Activated CD4-positive, alpha-beta T cell treated with anti-CD3 and anti-CD28 coated beads for 48 hours (primary cell): ENCODE measurements at regions not wholly inside any gene's neighbourhood (a gene's known extent, or its start where the extent isn't known, plus 50 kb on each side); places are given as distances from the start of the nearest gene placed in this dataset.

Experiments
- DNase-seq: peaks from one replicate; pipeline ENCODE4 v3.0.0-alpha.2; 2020

DNA sequence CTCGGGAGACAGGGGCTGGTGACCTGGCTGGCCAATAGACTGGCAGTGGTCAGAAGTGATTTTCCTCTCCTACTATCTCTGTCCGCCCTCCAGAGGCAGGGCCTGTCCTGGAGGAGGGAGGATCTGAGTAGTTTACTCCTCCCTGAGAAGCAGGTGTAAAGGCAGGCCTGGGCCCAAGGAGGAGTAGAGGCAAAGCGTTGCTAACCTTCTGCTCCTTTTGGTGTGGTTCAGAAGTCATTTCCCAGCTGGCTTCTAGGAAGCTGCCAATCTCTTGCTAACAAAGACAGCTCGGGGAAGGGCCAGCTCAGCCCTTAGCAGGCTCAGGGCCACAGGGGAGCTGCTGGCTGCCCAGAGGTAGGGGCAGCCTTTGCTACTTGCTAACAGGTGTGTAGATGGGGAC is 151.1 kb upstream of the NECTIN1 start:
- DNase-seq, result no peak

DNA sequence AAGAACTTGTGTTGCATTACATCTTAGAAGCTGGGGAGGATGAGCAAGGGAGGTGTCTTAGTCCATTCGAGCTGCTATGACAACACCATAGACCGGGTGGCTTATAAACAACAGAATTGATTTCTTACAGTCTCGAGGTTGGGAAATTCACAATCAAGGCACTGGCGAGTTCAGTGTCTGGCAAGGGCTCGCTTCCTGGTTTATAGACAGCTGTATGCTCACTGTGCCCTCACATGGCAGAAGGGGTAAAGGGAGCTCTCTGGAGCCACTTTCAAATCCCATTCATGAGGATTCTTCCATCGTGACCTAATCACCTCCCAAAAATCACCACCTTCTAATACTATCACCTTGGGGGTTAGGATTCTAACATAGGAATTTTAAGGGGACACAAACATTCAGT is 150.0 kb upstream of the NECTIN1 start:
- DNase-seq, result no peak

DNA sequence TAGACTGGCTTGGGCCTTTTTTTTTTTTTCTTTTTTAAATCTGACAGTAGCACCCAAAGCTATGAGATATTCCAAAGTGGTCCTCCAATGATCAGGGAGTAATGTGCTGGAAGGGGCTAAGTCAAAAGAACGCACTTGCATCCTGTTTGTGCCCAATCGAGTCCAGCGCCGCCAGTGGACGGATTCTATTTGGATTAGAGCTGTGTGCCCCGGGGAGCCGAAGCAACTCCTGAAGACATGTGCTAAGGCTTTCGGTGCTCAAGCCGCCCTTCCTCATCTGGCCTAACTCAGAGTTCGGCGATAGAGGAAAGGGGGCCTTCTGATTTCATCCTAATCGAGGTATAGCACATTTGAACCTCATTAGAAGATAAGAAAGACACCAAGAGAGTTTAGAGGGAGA is 147.8 kb upstream of the NECTIN1 start:
- DNase-seq, result no peak

DNA sequence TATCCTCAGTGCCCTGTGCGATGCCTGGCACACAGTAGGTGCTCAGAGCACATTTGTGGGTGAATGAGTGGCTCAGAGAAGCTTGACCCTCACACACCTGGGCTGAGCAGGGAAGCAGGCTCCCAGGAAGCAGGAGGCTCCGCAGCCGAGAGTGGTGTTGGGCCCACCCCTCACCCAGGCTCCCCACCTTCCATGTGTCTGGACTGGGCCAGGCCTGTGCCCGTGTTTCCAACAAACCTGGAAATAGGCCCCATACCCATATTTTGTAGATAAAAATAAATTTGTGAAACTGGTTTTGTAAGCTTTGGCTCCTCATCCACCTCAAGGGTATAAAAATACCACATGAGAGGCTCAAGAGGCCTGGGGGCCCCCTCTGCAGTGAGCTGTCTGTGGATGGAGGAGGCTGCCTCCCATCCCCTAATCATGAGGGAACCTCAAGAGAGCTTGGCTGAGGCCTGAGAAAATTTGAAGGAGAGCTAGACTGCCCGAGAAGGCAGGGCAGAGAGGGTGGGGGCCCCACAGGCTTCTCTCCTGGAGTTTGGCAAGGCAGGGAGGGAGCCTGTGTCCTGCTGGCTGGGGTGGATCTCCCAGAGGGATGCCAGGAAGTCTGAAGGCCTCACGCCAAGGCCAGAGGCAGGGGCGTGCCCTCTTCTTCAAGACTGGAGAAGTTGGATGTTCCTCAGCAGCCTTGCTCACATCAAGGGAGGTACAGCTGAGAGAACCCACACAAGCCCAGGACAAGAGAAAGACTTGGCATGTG is 147.0 kb upstream of the NECTIN1 start:
- no peak for DNase-seq

DNA sequence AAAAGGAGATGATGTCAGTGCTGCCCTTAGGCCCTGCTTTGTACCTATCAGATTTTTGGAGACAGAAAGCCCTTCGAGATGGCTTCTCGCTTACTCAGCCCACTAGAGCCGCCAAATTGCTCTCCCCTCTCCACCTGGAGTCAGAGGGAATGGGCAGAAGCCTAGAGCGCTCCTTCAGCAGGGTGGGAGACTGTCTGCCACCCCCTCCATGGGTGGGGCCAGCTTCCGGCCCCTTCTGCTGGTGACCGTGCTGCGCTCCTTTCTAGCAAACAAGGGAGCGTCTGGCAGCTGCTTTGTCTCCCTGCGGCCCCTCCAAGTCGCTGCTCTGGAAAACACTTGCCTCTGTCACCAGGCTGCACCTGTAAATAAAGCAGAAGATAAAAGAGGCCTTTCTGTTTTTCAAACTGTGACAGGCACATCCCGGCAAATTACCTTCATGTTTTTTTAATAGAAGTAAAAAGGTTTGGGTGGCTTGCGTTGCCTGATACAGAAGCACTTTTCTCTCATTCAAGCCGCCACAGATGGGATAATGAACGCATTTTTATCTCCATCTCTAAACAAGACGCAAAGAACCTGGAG is 145.7 kb upstream of the NECTIN1 start:
- no peak for DNase-seq

DNA sequence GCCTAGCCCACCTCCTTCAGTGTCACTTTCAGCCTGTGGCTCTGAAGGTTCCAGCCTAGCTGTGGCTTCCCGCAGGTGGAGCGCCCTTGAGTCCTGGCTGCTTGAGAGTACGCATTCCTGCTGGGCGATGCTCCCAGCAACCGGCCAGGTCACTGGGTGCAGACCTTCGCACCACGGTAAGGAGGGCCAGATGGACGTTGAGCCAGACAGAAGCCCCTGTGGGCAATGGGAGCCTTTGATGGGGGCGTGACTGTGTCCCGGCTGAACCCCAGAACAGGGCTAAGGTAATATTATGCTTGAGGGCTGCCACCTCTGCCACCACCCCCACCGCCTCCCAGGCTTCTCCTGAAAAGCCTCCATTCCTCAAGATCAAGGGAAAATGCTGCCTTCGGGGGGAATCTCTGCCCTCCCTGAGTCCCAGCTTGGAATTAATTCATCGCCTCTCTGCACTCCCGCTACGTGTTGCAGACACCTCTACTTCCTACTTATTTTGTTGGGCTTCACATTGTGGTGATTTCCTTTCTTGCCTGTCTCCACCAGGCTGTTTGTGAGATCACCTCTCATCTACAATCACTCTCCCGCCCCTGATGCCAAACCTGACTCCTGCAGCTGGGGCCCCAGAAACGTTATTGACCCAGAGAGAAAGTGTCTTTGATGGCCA is 144.9 kb upstream of the NECTIN1 start:
- no peak for DNase-seq

DNA sequence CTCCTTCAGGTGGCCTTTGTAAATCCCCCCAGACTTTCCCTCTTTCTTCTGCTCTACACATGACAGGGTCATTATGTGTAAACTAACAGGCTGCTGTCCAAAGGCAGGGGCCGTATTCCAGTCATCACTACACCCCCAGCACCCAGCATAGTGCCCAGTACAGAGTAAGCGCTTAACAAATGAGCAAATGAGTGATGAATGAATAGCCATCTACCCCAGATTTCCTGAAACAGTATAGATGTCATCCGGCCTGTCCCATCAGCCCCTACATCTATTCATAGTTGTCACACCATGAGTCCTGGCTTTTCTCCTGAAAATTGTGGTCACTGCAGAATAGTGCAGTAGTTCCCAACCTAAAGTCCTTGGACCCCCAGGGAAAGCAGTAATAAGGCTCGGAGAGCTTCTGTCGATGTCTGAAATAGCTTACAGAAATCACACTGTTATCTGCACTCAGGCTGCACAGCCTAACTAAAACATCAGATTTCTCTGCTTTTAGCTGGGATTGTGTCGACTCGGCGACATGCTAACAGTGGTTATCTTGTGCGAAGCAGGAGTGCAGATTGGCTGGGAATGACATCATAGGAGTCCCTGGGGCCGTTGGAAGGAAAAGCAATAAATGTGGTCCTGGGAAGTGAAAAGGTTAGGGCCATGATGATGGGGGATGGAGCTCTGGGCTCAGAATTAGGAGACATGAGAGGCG is 143.8 kb upstream of the NECTIN1 start:
- DNase-seq, result no peak

DNA sequence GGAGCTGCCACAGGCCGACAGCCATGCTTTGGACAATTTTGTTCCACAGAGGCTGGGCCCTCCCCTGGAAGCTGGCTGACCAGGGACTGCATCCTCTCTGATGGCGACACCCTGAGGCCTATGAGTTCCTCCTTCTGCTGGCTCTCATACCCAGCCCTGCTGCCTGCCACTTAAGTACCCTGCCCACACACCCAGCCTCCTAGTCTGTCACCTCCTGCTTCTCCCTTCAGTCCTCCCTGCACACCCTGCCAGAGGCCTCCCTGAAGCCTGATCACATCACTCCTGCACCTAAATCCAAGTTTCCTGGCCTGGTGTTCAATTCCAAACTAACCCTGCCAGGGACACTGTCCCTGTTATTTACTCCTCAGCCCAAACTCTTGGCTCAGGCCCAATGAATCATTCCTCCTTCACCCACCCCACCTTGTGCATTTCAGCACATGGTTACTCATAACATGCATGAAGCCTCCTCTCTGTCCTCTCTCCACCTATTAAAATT is 136.7 kb upstream of the NECTIN1 start:
- no peak for DNase-seq

DNA sequence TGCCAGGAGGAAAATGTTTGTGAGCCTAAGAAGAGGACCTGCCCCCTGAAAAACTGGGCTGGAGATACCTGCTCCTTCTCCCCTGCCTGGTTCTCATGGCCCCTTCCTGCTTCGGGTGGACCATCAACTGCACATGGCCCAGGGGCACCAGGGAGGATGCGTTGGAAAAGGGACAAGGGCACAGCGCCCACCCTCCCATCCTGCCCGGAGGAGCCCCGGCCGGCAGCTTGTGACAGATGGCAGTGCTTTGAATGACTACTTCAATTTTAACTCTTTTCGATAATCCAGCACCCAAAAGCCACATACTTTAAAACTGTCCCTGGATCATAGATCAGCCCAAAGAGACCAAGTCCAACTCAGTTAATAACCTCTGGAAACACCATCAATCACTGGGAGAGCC is 135.8 kb upstream of the NECTIN1 start:
- DNase-seq, result no peak

DNA sequence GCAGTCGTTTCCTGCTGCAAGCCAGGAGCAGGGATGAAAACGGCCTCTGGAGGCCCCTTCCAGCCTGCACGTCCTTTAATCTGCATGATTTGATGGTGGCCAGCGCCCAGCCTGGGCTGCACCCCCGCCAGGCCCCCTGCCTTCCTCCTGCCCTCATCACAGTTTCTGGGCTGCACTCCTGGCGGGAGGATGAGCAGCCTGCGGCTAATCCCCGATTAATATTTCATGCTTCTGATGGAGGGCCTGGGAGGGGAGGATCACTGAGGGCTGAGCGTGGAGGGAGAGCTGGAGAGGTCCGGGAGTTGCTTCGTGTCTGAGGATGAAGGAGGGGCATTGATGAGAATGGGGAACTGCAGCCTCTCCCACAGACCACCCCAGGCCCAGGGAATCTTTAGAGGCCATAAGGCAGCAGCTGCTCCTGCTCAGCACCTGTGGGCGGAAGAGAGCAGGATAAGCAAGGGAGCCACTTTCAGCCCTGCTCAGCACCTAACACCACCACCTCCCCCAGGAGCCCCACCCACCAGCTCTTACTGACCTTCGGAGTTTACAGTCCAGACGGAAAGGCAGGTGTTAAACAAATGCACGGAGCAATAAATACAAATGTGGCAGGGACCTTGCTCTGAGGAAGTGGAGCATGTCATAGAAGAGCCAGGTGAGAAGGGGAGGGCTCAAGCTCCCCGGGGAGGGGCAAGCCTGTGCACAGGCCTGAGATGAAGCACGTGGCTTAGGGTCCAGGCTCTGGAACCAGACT is 135.0 kb upstream of the NECTIN1 start:
- no peak for DNase-seq

DNA sequence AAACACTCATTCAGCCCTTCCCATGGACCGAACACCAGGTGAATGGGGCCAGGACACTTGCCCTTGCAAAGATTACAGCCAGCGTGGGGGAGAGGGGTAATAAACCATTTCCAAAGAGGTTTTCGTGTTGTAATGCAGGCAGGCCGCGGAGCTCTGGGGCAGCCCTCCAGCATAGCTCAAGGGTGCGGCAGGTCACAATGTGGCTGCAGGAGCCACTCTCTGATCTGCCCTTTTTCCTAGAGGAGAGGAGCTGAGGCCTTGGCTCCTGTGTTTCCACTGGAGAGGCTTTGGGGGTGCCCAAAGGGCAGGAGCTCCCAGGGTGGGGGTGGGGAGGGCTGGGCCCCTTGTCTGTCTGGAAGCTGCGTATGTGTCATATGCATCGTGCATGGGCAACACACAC is 134.2 kb upstream of the NECTIN1 start:
- no peak for DNase-seq

DNA sequence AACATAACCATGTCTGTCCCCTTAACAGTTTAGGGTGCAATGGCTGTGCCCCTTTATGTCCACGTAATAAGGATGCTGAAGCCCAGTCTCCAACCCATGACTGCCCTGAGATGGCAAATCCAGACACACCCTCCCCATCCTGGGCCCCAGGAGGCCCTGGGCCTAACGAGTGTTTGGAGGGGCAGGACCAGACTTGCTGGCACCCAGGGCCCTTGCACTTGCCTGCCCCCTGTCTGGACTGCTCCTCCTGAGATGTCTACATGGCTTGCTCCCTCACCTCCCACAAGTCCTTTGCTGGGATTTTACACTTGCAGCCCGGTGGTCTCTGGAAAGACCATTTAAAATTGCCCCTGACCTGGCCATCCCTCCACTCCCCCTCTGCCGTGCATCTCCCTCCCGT is 132.2 kb upstream of the NECTIN1 start:
- no peak for DNase-seq

DNA sequence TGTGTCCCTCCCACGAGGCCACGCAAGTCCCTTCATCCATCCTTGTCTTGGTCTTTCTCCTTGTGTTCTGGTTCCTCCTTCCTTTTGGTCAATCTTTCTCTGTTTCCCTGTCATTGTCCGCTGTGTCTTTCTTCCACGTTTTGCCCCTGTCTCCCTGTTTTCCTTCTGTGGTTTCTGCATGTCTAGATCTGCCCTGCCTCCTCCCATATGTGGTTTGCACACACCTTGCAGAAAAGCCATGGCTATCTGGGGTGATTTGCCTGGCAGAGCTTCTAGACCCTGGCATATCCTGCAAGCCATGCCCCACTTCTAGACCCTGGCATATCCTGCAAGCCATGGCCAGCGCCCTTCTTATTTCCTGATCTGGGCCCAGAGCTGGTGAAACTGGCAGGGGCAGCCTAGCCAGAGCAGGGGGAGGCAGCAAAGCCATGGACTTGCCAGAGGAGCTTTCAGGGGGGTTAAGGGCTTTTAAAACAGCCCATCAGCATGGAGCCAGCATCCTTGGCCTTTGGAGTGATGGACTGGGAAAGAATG is 131.6 kb upstream of the NECTIN1 start:
- no peak for DNase-seq

DNA sequence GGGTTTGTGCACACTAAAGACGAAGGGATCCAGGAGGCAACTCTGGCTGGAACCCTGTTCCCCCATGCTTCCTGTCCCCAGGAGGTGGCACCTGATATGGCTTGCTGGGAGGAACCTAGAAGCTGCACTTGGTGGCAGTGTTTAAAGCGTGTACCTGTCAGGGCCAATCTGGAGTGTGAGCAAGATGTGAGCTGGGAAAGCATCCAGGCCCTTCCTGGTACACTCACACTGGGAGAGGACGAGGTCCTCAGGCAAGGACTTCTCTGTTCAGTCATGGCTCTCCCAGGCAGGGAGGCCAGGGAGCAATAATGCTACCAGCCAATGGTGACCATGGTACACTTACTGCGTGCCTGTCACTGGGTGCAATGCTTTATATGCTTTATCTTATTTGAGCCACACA is 130.7 kb upstream of the NECTIN1 start:
- no peak for DNase-seq

DNA sequence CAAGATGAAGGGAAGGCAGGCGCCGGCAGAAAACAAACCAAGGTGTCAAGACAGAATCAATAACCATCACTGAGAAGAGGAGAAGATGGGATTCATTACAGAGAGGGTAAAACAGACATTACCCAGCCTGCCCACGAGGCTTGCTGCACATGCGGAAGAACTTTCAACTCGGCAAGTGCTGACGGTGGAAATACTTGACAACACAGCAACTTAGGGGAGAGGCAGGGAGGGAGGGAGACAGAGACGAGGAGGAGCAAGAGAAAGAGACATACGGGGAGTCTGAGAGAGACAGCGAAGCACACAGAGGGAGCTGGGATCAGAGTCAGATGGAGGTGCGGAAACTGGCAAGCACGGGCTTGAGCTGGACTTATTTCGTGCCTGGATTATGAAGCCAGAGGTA is 129.3 kb upstream of the NECTIN1 start:
- no peak for DNase-seq

DNA sequence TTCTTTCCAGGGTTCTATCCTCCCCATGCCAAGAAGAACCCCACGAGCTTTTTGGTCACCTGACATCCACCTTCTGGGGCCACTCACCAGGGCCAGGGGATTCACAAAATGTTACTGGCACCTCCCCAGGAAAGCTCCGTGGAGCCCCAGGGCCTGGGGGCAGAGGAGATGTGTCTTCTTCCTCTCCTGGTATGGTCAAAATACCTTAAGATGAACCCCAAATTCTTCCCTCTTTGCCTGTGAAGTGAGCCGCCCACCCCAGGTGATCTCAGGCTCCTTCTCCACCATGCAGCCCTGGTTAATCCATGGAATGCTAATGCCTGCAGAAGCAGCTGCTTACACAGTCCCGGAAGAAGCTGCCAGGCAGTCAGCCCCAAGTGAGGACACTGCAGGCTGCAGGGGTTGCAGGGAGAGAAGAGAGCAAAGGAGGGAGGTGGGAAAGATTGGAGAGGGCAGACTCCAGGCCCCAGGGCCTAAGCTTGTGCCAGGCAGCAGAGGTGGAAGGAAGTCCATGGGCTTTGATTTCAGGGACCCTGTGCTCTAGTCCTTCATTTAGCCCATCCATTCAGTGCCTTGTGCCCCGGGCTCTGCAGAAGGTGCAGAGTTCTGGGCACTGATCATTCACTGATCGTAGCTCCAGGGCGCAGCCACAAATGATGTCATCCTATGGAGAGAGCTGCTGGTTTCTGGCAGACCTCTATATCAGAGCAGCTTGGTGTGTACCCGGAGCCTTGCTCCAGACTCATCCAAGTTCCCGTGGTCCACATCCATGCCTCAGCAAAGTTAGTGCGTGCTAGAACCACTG is 127.9 kb upstream of the NECTIN1 start:
- no peak for DNase-seq

DNA sequence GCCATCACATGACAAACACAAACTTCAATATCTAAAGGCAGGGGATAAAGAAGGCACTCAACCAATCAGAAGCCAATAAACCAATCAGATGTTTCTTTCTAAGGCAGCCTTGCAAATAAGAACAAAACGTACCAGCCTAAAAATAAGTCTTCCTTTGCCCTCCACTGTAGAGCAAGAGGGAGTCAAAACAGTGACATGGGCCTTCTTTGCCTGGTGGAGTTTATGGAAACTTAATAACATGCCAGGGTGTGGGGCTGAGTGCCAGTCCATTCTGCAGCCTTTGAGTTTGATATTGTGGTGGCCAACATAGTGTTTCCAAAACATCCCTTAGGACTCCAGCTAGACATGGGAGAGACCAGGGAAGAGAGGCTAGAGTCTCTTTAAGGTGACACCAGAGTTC is 126.1 kb upstream of the NECTIN1 start:
- DNase-seq, result no peak

DNA sequence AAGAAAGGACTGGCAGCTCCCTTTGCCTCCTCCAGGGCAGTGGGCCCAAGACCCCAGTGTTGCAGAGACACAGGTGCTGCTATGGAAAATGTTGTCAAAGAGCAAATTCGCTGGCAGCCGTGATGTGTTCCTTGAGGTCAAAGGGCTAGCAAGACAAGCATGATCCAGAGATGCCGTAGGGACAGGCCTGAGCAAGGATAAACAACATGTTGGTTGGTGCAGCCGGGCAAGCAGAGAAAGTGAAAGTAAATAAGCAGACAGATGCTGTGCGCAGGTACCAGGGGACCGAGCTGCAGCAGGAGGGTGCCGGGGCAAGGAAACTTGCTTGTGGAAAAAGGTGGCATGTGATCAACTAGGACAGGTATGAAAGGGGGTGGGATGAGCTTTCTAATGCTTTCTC is 125.5 kb upstream of the NECTIN1 start:
- DNase-seq, result no peak

DNA sequence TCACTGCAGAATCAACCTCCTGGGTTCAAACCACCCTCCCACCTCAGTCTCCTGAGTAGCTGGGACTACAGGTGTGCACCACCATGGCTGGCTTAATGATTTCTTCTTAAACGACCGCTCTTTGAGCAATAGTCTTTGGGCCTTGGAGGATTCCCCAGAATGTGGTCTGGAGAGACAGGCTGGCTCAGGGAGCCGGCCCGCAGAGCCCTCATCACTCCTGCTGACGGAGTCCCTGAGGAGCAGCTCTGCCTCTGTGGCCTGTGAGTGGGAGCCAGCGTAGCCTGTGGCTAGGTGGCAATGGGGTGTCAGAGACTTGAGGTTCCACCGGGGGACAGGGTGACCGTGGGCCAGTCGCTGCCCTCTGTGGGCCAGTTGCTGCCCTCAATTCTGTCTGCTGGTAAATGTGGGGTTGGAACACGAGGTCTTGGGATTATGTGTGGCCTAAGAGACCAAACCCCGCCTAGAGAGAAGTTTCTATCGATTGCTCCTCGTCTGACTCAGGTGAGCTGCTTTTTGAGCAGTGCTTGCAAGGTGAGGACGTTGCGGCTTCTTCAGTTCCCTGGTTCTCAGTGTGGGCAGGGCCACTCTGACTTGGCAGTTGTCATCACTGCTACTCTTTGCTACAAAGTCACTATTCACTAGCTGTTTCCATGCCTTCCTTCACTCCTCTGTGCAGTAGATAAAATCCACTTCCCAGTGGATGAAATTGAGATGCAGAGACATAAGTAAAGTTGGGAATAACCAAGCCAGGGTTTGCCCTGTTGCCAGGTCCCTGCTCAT is 124.8 kb upstream of the NECTIN1 start:
- DNase-seq, result no peak

DNA sequence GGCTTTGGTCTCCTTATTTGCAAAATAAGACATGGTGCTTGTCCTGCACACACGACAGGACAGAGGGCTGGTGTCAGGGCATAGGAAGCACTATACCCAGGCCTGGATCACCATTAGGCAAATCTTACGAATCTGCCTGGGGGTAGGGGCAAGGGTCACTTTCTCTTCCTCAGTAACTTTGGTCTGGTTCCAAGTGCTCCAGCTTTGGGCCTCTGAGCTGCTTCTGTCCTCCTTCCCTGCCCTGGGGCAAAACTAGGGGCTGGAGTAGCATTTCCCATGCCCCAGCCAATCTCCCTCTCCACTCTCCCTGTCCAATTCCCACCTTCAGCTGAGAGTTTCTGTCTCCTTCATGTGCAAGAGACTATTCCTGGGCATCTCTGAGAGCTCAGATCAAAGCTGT is 123.7 kb upstream of the NECTIN1 start:
- DNase-seq, result no peak

DNA sequence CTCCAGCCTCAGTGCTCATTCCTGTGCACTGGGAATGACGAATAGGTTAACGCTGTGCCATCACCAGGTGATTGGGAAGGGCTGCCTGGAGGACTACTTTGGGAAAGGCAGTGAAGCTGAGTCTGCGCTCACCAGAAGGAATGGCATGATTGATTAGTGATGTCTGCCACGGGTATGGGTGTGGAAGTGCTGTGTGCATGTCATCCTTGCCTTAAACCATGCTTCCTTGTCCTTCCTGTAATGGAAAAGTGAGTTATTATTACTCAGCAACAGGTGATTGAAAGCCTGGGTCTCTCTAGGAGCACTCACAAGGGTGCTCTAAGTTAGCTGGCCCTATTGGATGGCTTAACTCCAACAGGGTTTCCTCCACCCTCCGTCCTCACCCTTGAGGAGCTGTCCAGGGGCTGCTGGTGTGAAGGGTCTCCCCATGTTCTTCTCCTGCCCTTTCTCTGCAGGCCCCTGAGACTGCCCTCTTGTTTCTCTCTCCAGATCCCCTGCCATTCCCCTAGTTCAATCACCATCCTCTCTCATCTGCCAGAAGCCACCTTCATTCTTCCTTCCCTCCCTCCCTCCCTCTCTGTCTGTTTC is 121.9 kb upstream of the NECTIN1 start:
- DNase-seq, result no peak
